HEK293T (cell line): ENCODE measurements at regions not wholly inside any gene's neighbourhood (a gene's known extent, or its start where the extent isn't known, plus 50 kb on each side); places are given as distances from the start of the nearest gene placed in this dataset.

Source experiments
- CTCF ChIA-PET: fragments of 350-600 bp; formaldehyde crosslinking; extraction: SDS; loops from one replicate; lab custom pipeline; 2021; ENCODE audit warnings: antibody characterized with exemption, inconsistent platforms; lab: Yijun Ruan, JAX
- POLR2A ChIA-PET: fragments of 350-600 bp; formaldehyde crosslinking; extraction: SDS; loops from one replicate; lab custom pipeline; 2020; ENCODE audit warnings: antibody characterized with exemption, inconsistent platforms; lab: Yijun Ruan, JAX
- DNase-seq: peaks from one replicate; pipeline ENCODE4 v3.0.0; 2012; ENCODE audit warnings: mixed read lengths; ENCODE audit errors: extremely low spot score
- ARNT ChIP-seq: fragments of 450-650 bp; IDR thresholded peaks from 2 replicates; pipeline ENCODE4 v1.6.1; 2017; ENCODE audit warnings: mild to moderate bottlenecking
- BHLHE40 ChIP-seq: fragments of 450-650 bp; IDR thresholded peaks from 2 replicates; pipeline ENCODE4 v1.6.1; 2016; ENCODE audit warnings: mild to moderate bottlenecking, moderate library complexity, borderline replicate concordance
- CTBP1 ChIP-seq: fragments of 450-650 bp; IDR thresholded peaks from 2 replicates; pipeline ENCODE4 v1.6.1; 2016; ENCODE audit warnings: borderline replicate concordance
- ELF4 ChIP-seq: fragments of 450-650 bp; IDR thresholded peaks from 2 replicates; pipeline ENCODE4 v1.6.1; 2017; ENCODE audit warnings: antibody characterized with exemption
- FOXA1 ChIP-seq: fragments of 450-650 bp; IDR thresholded peaks from 2 replicates; pipeline ENCODE4 v1.6.1; 2016; ENCODE audit warnings: mild to moderate bottlenecking
- FOXK2 ChIP-seq: fragments of 450-650 bp; IDR thresholded peaks from 2 replicates; pipeline ENCODE4 v1.6.1; 2016; ENCODE audit warnings: mild to moderate bottlenecking
- FOXM1 ChIP-seq: fragments of 450-650 bp; IDR thresholded peaks from 2 replicates; pipeline ENCODE4 v1.6.1; 2017; ENCODE audit warnings: mild to moderate bottlenecking, borderline replicate concordance
- HDGF ChIP-seq: fragments of 450-650 bp; IDR thresholded peaks from 2 replicates; pipeline ENCODE4 v1.6.1; 2017; ENCODE audit warnings: antibody characterized with exemption, borderline replicate concordance
- L3MBTL2 ChIP-seq: fragments of 450-650 bp; conservative IDR thresholded peaks from 2 replicates; pipeline ENCODE4 v1.6.1; 2016; ENCODE audit warnings: mild to moderate bottlenecking
- LEF1 ChIP-seq: fragments of 450-650 bp; IDR thresholded peaks from 2 replicates; pipeline ENCODE4 v1.6.1; 2017; ENCODE audit warnings: mild to moderate bottlenecking, borderline replicate concordance
- NFRKB ChIP-seq: fragments of 450-650 bp; IDR thresholded peaks from 2 replicates; pipeline ENCODE4 v1.6.1; 2016; ENCODE audit warnings: mild to moderate bottlenecking, moderate library complexity
- SP1 ChIP-seq: fragments of 450-650 bp; IDR thresholded peaks from 2 replicates; pipeline ENCODE4 v1.6.1; 2017
- SUZ12 ChIP-seq: fragments of 450-650 bp; IDR thresholded peaks from 2 replicates; pipeline ENCODE4 v1.6.1; 2016; ENCODE audit warnings: mild to moderate bottlenecking
- TARDBP ChIP-seq: fragments of 450-650 bp; IDR thresholded peaks from 2 replicates; pipeline ENCODE4 v1.6.1; 2016
- ZNF384 ChIP-seq: fragments of 450-650 bp; IDR thresholded peaks from 2 replicates; pipeline ENCODE4 v1.6.1; 2016
- TF ChIP-seq, protein P1 (sequence below): fragments of 450-650 bp; IDR thresholded peaks from 2 replicates; pipeline ENCODE4 v1.6.1; 2016

DNA sequence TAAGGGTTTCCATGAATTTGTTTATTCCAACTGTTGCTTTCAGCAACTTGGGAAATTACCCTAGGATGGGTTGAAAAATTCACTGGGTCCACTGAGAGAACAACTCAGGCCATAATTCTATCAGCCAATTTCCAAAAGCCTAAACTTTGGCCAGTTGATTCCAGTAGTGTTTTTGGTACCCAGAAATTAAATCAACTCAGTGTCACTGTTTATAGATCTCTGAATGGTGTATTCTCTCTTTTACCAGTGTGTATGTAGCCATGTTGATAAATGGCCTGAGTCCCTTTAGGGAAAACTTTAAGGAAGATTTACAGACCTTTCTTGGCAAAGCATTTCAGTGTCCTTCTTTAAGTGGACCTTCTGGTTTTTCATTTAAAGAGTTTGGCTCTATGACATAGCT, 636.4 kb downstream of the OTOL1 start:
- TF ChIP-seq FOXA1 (no peak), ZNF384 (no peak), LEF1 (no peak), FOXK2 (no peak), SUZ12 (no peak), HDGF (no peak), NFRKB (no peak), TARDBP (no peak), ARNT (no peak), BHLHE40 (no peak), CTBP1 (no peak), L3MBTL2 (no peak), SP1 (no peak), ELF4 (no peak), FOXM1 (no peak)
- TF ChIP-seq, protein P1, sequence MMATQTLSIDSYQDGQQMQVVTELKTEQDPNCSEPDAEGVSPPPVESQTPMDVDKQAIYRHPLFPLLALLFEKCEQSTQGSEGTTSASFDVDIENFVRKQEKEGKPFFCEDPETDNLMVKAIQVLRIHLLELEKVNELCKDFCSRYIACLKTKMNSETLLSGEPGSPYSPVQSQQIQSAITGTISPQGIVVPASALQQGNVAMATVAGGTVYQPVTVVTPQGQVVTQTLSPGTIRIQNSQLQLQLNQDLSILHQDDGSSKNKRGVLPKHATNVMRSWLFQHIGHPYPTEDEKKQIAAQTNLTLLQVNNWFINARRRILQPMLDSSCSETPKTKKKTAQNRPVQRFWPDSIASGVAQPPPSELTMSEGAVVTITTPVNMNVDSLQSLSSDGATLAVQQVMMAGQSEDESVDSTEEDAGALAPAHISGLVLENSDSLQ, result no peak
- ChIA-PET CTCF (interaction anchor here (0.7 kb wide), 1 partner anchor 9 kb away, joined by 3 read pairs; no protein-coding TSS in a partner anchor), POLR2A (no interaction called here)
- no peak for DNase-seq

DNA sequence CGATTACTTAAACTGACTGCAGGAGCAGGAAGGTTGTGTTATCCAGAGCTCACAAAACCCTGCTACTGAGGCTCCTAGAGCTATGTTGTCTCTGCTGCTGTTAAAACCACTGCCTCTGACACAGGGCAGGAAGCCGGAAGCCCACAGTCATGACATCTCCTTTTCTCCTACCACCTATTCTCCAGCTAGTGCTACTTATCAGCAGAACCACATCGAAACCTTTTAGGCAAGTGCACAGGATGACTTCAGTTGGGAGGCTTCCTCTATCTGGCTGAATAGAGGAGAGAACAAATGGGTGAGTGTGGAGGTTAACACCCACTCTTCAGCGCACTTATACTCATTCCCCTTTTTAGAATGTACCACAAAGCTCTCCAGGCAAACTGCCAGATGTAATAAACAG, 638.0 kb downstream of the OTOL1 start:
- ChIA-PET CTCF (no interaction called here), POLR2A (no interaction called here)
- no peak for DNase-seq
- TF ChIP-seq ARNT, result no peak
- no peak for TF ChIP-seq HDGF
- TF ChIP-seq SUZ12, result no peak
- TF ChIP-seq TARDBP, result no peak
- no peak for TF ChIP-seq FOXM1
- TF ChIP-seq ELF4, result no peak
- no peak for TF ChIP-seq ZNF384
- no peak for TF ChIP-seq BHLHE40

DNA sequence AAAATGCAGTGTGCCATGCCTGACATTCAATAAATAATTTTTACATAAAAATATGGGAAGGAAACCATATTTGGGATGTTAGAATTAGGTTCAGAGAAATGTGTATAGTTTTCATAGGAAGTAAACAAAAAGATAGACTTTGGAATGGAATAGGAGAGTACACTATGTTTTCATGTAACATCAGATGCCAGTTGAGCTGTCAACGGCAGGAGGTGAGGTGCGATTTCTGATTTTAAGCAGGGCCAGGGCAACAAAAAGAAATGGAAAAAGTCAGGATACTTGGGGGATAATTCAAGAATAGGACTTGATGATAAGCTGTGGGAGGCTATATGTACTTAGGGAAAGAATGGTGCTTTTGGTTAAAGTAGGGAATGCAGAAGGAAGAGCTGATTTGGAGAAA, 639.5 kb downstream of the OTOL1 start:
- POLR2A ChIA-PET, result no interaction called here
- TF ChIP-seq FOXA1 (no peak), SUZ12 (no peak), L3MBTL2 (no peak), FOXM1 (no peak), FOXK2 (no peak), BHLHE40 (no peak)
- CTCF ChIA-PET, result no interaction called here
- DNase-seq, result no peak

- DNase-seq, result no peak
- CTCF ChIA-PET, result no interaction called here
- POLR2A ChIA-PET, result no interaction called here
- TF ChIP-seq TARDBP (no peak), FOXM1 (no peak), HDGF (no peak), FOXA1 (no peak), L3MBTL2 (no peak), ARNT (no peak), SP1 (no peak), ELF4 (no peak), FOXK2 (no peak), CTBP1 (no peak), LEF1 (no peak), SUZ12 (no peak)
- TF ChIP-seq, protein P1, result no peak
Measured at GRCh38 chr3:162138509-162138908, 641.9 kb downstream of the OTOL1 start.

- ChIA-PET CTCF (no interaction called here), POLR2A (no interaction called here)
- no peak for TF ChIP-seq HDGF
- no peak for TF ChIP-seq ZNF384
- no peak for TF ChIP-seq FOXA1
- DNase-seq, result no peak
Measured at GRCh38 chr3:162139841-162140240, 643.2 kb downstream of the OTOL1 start.

- ChIA-PET CTCF (no interaction called here), POLR2A (no interaction called here)
- TF ChIP-seq FOXA1 (no peak), BHLHE40 (no peak), L3MBTL2 (no peak), SUZ12 (no peak)
- no peak for DNase-seq
Measured at GRCh38 chr3:162141272-162141791, 644.7 kb downstream of the OTOL1 start.

DNA sequence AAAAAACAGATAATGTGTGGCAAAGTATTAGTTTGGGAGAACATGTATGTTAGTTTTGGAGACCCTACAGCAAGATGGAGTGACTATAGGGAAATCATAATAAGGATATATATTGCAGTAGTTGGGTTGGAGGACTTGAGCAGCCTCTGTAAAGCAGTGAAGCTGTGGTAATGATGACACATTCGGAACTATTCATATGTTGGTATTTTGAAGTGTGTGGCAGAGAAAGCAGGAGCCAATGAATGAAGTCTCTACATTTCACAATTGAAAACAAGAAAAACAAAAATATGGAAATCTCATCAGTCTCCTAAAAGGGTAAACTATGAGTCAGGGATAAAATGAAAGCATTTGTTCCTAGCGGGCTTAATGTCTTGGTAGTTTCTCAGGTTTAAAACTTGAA, 645.9 kb downstream of the OTOL1 start:
- no peak for TF ChIP-seq L3MBTL2
- TF ChIP-seq FOXM1, result no peak
- TF ChIP-seq BHLHE40, result no peak
- TF ChIP-seq, protein P1, result no peak
- no peak for TF ChIP-seq ZNF384
- ChIA-PET CTCF (no interaction called here), POLR2A (no interaction called here)
- DNase-seq, result no peak
